ENCODE measurements at regions not wholly inside any gene's neighbourhood (a gene's known extent, or its start where the extent isn't known, plus 50 kb on each side); places are given as distances from the start of the nearest gene placed in this dataset.

- TF ChIP-seq CTCF (IDR thresholded peaks at IDR 0.05; ENCODE audit: poor library complexity, severe bottlenecking) = no peak
- TF ChIP-seq REST (IDR thresholded peaks at IDR 0.05; ENCODE audit: borderline replicate concordance) = no peak
- no peak for TF ChIP-seq EZH2 (IDR thresholded peaks at IDR 0.05; ENCODE audit: borderline replicate concordance, insufficient read depth, low read length, poor library complexity, severe bottlenecking)
- TF ChIP-seq EP300 (conservative IDR thresholded peaks at IDR 0.05; ENCODE audit: poor library complexity, severe bottlenecking) = no peak
- TF ChIP-seq POLR2AphosphoS5 (IDR thresholded peaks at IDR 0.05) = no peak
These were observed 124.0 kb upstream of the TMEM132D start for GRCh38 chr12:130027798-130028197.

All from neural cell (in vitro differentiated cells).